NB4 (cell line): ENCODE measurements at regions not wholly inside any gene's neighbourhood (a gene's known extent, or its start where the extent isn't known, plus 50 kb on each side); places are given as distances from the start of the nearest gene placed in this dataset.

Experiments
- CTCF ChIP-seq: IDR thresholded peaks from one replicate; pipeline ENCODE4 v1.5.1; 2012; ENCODE audit warnings: low read depth, low read length
- POLR2A ChIP-seq: IDR thresholded peaks from 2 replicates; pipeline ENCODE4 v1.6.1; 2011; ENCODE audit warnings: mild to moderate bottlenecking; ENCODE audit not compliant: insufficient read length; ENCODE audit errors: extremely low read depth
- TF ChIP-seq, protein P1 (sequence below): IDR thresholded peaks from 2 replicates; pipeline ENCODE4 v1.6.1; 2011; ENCODE audit warnings: low read depth, low read length

GRCh38 chr4:128536746-128537145, 249.1 kb upstream of the PGRMC2 start:
- no peak for TF ChIP-seq CTCF
- no peak for TF ChIP-seq POLR2A
- TF ChIP-seq, protein P1, sequence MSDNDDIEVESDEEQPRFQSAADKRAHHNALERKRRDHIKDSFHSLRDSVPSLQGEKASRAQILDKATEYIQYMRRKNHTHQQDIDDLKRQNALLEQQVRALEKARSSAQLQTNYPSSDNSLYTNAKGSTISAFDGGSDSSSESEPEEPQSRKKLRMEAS = no peak
